HG02571 (cell line): ENCODE measurements at regions not wholly inside any gene's neighbourhood (a gene's known extent, or its start where the extent isn't known, plus 50 kb on each side); places are given as distances from the start of the nearest gene placed in this dataset.

Experiments
- ATAC-seq: cut with Tn5 transposase; IDR thresholded peaks from one replicate; pipeline ENCODE4 v1.9.1; 2021; ENCODE audit warnings: mild to moderate bottlenecking, moderate library complexity; ENCODE audit not compliant: unreplicated experiment

DNA sequence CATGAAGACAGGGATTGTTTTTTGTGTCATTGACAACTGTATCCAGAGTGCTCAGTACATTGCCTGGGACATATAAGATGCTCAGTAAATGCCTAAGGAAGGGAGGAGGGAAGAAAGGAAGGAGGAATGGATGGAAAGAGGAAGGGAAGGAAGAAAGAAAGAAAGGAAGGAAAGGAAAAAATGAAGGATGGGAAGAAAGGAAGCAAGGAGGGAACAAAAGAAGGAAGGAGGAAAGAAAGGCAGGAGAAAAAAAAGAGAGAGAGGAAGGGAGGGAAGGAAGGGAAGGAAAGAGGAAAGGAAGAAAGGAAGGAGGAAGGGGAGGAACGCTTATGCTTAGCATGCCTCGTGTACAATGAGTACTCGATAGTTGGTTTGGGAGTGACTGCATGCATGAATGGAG, 514.7 kb downstream of the RPS24 start:
- no peak for ATAC-seq

DNA sequence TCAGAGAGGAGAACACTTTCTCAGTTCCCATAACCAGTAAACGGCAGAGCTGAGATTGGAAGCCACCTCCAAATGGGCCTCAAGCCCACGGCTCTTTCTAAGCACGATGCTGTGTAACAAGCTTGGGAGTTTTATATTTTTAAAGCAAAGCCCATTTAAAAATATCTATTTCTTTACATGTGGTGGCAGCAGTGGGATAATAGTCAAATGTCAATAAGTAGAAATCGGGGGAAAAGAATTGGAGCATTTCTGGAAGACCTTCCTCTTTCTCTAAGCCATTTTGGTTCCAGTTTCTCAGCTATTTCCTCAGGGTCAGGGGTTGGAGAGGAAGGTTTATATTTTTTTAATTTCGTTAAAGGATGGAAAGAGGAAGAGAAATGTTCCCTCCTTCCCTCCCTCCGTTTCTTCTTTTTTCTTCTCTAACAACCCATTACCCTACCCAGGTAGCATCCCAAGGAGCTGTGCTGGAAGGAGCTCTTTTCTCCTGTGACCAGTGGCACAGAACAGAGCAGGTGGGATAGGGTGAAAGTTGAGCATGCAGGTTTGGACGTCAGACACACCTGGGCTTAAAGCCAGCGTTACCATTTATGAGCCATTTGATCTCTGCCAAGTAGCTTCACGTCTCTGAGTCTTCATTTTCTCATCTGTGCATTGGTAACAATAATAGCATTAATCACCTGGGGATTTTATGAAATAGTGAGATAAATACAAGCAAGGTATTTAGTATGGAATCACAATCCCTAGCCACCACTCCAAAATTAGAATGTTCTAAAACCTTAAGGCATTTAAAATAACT, 515.7 kb downstream of the RPS24 start:
- ATAC-seq = no peak

DNA sequence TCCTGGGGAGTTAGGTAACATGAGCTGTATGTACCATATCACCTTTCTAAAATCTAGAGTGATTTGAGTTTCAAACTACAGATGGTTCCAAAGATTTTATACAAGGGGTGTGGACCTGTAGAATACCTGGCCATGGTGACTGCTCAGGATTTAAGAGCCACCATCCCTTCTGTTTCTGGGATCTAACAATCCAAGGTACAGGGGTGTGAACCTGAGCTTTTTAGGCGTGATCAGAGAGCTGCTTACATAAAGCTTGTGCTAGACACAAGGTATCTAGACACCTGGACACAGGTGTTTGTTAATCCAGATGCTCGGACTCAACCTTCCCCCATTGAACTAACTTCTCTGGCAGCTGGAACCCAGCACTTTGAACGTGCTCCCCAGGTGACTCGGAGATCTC, 516.4 kb downstream of the RPS24 start:
- ATAC-seq = no peak

DNA sequence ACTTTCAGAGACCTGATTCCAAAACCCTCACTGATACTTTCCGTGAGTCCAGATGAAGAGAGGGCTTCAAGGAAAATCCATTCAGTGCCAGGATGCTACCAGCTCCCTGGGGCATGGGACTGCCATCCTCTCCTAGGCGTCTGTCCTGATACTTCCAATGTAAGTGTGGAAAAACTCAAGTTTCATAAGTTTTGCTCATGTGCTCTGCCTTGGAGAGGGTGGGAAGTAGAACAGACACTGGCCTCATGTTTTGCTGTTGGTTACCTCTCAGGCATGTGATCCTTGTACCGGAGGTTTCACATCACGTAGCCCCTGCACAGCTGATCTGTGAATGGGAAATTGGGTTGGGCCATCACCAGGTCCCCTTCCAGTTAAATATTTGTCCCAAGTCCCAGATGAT, 517.1 kb downstream of the RPS24 start:
- ATAC-seq = no peak

DNA sequence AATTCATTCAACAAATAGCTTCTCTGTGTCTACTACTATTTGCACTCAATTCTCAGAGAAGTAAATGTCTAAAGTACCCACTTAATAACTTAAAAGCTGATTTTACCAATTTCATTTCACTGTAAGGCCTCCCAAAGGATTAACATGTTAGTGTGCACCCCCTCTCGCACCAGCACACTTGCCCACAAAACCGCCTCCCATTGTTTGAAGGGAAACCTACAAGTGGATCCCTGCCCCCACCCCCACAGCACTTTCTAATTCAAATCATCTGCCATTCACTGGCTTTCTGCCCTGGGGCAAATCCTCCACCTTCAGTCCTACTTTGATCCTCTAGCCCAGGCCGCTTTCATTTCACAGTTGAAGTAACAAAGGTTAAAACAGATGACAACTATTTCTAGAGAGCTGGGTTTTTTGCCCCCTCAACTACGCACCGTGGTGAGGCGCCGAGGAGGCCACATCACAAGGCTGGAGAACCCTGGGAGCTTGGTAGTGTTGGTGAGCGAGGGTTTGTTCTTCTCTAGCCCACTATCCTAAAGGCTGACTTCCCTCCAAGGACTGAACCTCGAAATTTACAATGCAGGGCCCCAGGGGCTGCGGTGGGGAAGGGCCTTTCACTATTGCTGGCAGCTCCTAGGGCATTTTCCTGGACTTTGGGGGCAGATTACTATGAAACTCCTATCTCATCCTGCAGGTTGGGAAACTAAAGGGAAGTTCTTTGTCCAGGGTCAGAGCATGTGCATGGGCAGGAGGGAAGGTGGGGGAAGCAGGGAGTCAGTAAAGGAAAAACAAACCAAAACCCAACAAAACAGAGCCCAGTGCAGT, 517.4 kb upstream of the ZMIZ1 start:
- ATAC-seq = no peak

DNA sequence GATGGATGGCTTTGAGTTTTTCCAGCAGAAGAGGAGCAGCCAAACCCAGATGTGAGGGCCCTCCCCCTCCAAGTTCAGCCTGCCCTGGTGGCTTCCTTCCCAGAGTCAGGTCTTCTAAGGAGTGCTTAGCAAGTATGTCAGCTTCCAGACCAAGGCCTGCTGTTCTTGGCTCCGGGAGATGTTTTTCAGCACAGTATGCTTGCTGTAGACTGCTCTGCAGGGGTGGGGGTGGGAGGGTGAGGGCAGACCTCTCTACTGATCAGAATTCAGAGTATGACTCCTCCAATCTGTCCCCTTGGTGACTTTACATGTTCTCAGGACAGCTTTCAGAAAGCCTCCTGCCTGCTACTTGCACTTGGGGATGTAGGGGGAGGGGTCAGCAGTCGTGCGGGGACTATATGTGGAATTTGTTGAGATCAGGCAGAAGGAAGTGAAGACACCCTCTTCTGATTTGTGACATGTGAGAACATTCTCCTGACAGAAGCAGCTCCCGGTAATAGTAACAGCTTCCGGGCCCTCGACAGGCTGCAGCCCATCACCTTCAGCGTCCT, 516.4 kb upstream of the ZMIZ1 start:
- ATAC-seq = no peak

DNA sequence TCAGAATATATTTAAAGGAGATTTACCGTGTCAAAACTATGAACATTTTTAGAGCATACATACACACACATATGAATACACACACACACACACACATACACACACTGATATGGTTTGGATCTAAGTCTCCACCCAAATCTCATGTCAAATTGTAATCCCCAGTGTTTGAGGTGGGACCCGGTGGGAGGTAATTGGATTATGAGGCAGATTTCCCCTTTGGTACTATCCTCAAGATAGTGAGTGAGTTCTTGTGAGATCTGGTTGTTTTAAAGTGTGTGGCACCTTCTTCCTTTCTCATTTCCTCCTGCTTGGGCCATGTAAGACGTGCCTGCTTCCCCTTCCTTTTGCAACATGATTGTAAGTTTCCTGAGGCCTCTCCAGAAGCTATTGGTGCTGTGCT, 515.0 kb upstream of the ZMIZ1 start:
- ATAC-seq = no peak

DNA sequence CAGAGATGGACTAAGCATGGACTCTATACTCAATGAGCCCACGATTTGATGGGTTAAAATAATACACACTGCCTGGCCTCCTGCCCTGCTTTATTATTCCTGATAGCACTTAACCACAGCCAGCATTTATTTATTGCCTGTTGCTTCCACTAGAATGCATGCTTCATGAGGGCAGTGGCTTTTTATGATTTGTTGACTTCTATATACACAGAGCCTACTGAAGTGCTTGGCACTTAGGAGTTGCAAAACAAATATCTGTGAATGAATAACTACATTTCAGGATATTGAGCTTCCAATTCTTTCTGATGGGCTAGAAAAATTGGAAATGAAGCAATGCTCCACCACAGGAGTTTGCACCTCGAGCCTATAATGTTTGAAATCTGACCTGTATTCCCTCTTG, 513.6 kb upstream of the ZMIZ1 start:
- no peak for ATAC-seq

DNA sequence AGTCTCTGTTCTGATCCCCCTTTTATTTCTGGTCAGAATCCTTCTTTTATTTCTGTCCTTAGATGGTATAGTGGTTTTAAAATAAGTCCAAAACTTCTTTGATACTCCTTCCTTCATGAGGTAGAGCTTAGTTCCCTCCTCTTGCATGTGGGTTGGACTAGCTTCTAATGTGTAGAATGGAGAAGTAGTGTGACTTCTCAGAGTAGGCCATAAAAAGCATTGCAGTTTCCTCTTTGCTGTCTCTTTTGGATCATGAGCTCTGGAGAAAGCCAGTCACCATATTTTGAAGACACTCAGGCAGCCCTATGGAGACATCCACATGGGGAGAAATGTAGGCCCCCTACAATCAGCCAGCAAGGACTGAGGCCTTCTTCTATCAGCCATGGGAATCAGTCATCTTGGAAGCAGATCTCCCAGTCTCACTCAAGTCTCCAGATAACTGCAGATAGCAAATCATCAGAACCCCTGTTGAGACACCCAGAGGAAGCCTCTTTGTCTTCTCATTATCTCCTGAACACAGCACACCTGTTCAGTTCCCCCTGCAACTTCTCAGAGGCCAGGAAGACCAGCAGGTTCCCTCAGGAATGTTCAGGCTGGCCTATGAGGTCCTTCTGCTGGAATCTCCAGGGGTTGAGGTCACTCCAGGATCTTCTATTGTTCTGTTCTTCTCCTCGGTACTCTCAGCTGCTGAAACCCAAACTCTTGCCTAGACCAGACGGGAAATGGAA, 511.9 kb upstream of the ZMIZ1 start:
- no peak for ATAC-seq

DNA sequence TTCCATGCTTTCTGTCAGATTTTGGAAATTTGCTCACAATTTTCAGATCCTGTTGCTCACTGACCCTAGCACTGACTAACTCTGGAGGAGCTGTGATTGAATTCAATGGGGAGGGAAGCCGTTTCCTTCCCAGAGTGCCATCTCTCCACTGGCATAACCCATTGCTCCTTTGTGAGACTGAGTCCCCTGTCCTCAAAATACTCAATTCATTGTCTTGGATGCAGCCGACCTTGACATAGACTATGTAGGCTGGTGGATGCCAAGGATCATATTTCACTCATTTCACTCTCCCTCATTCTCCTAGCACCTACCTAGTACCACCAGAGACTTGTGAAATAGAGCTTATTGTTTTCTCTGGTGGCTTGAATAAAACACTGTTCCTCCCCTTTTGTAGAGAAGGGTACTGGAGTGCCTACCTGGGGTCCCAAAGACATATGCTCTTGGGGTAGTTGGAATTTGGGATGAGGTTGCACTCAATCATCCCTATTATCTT, 511.3 kb upstream of the ZMIZ1 start:
- no peak for ATAC-seq

DNA sequence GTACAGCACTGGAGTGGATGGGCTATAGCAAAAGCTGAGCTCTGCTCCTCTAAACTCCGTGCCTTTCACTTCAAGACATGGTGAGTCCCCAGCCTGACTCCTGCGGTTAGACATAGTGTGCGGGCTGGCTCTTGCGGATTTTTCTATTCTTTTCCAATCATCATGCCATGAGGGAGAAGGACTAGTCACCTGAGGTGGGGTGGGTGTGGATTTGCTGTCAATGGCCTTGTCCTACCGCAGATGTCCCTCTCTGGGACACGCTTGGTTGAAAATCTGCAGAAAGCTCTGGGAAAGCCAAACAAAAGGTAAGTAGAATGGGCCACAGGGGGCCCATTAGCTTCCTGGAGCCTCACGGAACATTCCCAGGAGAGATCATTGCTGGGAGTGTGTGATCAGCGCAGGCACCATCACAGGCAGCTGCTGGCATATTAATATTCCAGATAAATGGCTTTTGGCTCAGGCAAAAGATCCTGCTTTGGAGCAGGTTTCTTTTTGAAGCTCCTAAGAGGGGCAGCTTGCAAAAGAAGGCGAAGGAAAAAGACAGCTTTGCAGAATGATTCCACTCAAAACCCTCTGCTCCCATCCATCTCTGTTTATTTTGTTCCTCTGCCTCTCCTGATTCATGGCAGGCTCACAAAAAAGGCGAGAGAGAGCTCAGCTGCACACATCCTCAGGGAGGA, 509.0 kb upstream of the ZMIZ1 start:
- ATAC-seq = no peak

DNA sequence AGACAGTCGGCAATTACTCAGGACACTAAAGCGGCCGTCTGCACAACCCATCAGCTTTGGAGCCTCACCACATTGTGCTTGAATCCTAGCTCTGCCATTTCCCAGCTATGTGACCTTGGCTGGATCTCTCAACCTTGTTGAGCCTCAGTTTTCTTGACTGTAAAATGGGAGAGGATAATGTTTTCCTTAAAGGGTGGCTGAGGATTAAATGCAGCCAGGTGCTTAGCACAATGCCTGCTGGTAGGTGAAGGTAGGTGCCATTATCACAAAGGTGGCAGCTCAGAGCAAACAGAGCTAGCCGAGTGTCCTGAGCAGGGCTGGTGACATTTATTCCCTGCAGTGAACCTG, 508.5 kb upstream of the ZMIZ1 start:
- ATAC-seq = no peak

DNA sequence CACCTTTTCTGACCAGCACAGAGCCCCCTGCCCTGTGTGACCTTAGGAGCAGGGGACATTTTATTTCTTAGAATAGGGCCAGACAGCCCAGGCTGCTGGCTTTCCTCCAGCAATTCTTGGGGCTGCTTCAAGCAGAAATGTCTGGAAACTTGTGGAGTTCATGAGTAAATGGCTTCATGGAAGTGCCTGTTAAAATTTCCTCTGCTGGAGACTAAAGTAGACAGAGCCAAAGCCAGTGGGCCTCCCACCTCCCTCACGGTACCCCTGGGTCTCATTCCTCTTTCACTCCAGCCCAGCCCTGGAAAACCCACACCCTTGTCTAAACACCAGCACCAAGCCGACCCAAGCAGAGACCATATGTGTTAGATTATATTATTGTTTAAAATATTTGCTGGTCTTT, 505.5 kb upstream of the ZMIZ1 start:
- no peak for ATAC-seq

DNA sequence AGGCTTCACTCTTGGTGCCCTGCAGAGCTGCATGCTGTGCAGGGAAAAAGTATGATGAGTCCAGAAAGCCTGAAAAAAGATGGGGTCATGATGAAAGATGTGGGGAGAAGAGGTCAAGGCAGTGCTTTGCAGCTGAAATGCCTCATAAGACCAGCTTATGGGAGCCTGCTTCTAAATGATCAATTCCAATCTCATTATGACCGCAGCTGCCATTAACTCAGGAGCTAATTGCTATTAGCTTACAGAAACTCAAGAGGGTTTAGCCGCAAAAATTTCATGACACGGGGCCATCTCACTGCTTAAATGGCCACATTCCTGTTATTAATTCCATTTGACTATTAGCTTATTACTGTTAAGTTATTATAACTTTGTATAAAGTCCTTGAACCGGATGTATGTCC, 502.9 kb upstream of the ZMIZ1 start:
- ATAC-seq = no peak

DNA sequence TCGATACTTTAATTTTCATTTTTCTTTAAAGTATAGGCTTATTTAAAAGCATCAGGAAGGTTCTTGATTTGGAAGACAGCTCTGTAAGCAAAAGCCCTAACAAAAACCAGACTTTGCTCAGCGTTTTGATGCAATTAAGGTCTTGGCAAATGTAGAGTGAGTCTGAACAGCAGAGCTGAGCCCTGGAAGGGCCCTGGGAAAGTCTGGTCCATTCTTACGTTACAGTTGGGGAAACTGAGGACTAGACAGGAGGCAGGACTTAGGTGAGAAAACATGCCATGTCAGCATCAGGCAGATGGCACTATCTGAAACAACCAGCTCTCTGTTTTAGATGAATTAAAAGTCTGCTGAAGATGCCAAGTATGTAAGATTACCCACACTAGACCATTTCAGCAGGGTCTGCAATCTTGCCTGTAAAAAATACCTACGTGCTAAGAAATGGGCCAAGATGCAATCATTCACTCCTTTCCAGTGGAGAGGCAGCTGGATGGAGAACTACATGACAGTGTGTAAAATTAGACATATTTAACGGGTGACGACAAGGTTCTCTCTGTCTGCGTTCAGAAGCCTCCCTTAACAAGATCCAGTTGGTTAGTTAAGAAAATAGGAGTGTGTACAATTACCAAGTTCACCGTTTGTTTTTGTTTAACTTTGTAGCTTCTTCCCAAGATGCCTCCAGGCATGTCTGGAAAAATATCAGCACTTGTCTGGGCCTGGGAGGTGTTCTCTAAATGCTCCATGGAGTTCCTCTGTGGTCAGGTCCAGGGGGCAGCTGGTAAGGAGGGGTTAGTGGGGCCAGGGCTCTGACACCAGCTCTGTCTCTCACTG, 502.3 kb upstream of the ZMIZ1 start:
- no peak for ATAC-seq

DNA sequence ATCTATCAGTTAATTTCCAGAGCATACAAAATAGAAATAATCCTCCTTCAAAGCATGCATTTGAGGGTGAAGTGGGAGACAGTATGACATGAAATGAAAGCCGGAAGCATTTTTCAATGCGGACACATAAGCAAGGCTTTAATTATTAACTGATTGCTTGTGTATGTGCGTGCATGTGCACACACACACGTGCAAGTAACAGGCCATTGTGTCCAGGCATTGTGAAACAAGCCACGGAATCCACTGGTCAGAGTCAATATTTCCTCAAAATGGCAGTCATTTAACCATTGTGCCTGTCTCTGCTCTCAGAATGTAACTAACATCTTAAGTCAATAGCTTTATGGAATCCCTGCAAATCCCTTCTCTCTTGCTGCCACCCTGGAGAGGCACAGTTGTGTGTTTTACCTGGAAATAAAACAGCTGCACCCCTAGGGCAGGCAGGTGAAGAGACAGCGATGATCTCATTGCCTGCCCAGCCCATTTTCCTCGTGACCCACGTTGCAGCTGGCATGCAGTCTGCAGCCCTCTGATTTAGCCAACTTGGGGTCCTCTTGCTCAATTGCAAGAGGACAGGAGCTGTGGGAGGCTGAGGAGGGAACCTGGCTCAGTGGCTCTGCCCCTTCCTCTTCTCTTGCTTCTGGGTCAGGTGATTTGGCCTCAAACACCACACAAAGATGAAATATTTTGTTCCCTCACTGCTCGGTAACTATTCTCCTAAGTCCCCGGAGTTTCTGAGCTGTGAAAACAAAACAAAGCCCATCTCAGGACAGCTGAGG, 500.9 kb upstream of the ZMIZ1 start:
- no peak for ATAC-seq

DNA sequence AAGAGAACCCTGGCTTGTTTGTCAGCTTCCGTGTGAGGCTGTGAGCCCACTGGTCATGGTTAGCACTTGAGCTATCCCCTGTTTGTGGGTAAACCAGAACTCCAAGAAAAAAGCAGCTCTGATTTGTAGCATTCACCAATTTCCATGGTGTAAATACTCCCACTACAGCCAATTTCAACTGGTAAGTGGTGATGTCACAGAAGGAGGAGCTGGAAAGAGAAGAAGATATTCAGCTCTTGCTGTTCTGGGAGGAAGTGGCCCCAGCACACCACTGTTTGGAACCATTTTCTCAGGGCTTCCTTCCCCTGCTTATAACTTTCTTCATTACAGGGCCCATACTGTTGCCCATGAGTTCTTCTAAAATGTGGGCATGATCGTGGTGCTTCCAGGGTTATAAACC, 500.1 kb upstream of the ZMIZ1 start:
- no peak for ATAC-seq

DNA sequence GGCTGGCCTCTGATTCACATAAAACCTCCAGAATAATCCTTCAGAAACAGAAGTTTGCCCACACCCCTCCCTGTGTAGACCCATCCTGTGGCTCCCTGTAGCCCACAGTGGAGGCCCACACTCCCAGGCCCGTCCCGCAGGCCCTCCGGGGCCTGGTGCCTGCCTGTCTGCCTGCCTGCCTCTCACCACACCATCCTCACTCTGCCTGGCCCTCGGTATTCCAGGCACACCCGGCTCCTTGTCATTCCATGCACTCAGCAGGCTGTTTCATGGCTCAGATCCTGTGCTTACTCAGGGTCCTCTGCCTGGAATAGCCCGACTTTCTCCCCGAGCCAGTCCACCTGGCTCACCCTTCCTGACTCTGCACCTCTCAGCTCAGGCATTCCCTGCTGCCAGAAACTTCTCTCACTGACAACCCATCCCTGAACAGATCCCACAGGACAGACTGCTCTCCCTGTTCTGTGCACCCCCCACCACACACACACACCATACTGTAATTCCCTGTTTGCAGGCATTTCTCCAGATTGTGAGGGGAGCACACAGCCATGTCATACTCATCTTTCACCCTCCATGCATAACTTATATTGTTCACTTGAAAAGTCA, 498.0 kb upstream of the ZMIZ1 start:
- ATAC-seq = no peak

DNA sequence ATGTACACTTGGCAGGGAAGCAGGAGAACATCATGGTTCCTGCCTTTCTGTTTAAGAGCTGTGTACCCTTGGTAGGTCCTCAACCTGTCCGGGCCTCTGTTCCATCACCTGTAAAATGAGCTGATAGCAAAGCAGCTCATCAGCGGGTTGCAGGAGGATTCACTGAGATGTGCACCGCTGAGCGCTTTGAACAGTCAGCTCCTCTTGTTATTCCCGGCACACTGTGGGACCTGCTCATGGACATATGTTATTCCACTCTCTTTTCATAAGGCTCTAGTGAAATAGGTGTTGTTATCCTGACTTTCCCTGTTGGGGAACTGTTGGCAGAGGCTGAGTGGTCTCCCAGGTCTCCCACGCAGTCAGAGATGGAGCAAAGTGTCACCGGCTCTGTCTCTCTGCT, 497.5 kb upstream of the ZMIZ1 start:
- ATAC-seq = no peak
